ENCODE measurements at regions not wholly inside any gene's neighbourhood (a gene's known extent, or its start where the extent isn't known, plus 50 kb on each side); places are given as distances from the start of the nearest gene placed in this dataset.
"Not testable (repeated sequence)": the region's sequence is repeated elsewhere in the genome, so short reads cannot be mapped to it uniquely, and the experiment has no call there.

DNA sequence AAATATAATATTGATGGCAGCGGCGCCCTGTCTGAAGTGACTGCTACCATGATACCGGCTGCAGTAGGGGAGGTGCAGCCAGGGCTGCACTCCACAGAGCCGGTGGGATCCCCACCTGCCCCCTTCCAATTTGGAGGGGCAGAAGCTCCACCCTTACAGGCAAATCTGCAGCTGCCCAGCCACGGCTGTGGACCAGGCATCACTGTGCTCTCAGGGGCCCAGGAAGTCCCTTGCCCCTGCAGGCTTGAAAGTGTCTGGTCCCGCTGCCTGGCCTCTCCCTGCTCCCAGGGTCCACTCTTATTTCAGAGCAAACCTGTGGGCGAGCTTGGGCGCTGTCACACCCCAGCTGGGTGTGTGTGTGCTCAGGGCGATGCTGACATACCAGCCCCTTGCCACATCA, 172.7 kb upstream of the SMIM30 start:
- no peak for DNase-seq

DNA sequence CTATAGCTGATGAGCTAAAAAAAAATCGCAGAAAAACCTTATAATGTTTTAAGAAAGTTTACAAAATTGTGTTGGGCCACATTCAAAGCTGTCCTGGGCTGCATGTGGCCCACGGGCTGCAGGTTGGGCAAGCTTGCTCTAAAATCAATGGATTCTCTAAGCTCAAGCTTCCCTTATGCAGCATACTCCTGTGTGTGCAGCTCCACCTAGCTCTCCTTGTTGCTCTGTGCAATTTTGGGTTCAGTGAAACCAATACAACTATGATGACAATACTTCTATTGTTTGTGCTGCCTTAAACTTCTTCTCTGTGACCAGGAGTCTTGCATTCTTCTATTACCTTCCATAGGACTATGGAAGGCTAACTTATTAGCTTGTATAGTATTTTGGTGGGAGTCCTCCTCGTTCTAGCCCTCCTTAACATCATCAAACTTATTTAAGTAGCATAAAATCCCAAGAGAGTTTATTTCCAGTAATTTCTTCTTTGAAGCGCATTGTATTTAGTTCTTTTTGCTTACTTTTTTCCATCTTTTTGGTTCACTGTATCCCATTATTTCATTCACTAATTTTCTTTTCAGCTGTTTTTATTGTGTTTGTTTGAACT, 170.9 kb upstream of the SMIM30 start:
- DNase-seq: peak; percentile 57

DNA sequence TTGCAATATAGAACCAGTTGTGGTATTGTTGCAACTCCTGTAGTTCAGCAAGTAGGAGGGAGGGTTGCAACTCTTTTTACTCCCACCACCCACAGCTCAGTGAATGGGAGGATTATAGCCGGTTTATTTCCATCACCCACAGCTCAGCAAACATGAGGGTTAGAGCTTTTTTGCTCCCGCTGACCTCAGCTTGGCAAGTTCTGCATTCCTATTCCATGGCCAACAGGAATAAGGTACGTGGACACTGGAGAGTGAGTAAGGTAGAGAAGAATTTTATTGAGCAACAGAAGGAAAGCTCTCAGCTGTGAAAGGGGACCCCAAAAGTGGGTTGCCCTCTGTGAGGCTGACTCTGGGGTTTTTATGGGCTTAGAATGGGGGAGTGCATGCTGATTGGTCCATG, 167.1 kb upstream of the SMIM30 start:
- DNase-seq: no peak

DNA sequence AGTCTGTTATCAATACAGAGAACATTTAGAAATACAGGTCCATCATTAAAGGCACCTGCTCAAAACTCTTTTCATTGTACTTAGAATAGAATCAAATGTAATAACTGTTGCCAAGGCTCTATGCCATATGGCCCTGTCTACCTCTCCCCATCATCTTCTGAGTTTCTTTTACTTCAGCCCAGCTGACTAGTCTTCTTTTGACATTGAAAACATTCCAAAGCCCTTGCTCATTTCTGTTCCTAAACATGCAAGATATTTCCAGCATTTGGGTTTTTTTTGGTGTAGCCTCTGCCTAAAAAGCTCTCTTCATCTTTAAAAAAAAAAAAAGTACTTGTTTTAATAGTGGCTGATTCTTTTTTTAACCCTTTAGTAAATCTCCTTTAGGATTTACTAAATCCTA, 165.5 kb upstream of the SMIM30 start:
- no peak for DNase-seq

DNA sequence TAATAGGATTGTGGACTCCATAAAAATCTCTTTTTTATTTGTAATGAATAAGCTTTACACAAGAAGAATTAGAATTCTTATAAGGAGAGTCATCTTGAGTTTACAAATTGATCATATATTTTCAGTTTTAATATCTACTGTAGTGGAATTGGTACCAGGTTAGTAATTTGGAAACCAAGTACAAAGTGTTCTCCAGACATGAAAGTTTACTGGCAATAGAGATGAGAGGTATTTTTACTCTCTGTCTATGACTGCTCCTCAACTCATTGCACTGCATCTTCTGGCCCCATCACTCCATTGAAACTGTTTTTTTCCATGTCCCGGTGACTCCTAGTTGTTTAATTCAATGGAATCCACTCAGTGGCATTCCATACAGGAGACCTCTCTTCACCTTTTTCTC, 164.5 kb upstream of the SMIM30 start:
- DNase-seq: no peak

DNA sequence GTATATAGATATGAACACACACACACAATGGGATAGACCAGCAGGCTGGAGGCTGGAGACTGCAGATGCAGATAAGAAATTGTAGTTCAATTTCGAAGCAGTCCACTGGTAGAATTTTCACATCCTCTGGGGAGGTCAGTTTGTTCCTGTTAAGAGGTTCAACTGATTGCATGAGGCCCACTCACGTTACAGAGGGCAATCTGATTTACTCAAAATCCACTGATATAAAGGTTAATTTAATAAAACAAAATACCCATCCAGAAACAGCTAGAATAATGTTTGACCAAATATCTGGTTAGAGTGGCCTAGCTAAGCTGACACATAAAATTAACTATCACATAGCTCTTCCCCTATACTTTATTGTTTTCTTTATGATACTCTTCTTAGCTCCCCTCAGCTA, 162.9 kb upstream of the SMIM30 start:
- no peak for DNase-seq

DNA sequence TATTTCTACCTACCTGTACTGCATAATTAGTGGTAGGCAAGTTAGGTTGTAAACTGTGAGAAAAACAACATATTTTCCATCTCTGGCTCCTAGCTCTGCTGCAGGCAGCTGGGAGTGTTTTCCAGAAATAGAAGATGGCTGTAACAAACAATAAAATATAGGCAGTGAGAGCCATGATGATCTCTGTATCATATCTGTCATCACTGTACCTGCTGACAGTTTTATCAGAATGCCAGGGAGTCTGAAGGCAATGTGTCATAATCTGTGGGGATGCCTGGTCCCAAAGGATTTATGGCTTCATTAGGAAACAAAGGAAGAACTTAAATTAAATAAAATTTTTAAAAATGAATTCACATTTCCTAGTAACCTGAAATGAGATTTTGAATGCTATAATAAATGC, 160.9 kb upstream of the SMIM30 start:
- no peak for DNase-seq

DNA sequence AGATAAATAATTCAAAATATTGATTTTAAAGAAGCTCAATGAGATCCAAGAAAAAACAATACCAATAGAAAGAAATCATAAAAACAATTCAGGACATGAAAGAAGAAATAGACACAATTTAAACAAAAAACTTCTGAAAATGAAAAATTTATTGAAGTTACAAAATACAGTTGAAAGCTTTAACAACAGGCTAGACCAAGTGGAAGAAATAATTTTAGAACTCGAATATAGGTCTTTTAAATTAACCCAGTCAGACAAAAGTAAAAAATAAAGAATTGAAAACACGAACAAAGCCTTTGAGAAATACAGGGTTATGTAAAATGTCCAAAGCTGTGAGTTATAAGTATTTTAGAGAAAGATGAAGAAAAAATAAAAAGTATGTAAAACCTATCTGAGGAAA, 152.4 kb upstream of the SMIM30 start:
- no peak for DNase-seq

DNA sequence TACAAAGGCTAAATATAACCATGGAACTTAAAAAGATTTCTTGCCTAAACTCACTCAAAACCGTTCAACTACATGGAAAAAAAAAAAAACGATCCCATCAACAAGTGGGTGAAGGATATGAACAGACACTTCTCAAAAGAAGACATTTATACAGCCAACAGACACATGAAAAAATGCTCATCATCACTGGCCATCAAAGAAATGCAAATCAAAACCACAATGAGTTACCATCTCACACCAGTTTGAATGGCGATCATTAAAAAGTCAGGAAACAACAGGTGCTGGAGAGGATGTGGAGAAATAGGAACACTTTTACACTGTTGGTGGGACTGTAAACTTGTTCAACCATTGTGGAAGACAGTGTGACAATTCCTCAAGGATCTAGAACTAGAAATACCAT, 151.2 kb upstream of the SMIM30 start:
- DNase-seq: not testable (repeated sequence)

DNA sequence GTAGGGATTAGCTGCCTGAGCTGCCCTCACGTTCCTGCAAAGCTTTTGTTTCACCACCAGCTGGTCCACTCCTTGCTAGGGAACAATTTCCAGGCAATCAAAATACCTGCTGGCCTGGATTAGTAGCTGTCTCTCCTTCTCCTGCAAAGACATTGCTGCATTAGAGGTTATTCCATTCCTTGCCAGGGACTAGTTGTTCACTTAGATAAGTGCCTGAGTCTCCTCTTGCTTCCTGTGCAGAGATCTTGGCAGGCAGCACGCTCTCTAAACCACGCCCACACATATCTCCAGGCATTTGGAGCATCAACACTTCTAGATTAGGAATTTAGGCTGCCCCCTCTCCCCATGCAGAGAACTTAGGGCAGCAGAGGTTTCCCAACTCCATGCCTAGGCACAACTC, 150.4 kb upstream of the SMIM30 start:
- no peak for DNase-seq

DNA sequence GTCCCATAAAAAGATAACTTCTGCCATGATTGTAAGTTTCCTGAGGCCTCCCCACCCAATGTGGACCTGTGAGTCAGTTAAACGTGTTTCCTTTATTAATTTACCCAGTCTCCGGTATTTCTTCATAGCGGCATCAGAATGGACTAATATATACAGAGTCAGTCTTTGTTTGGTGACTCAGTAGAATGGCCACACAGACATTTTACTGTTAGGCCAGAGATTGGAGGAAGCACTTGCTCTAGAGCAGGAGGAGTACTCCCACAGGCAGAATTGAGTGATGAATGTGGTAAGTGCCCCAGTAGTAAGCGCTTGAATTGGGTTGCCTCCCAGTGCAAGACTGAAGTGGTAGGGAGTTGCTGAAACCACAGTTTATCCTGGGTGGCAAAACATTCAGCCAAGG, 149.5 kb upstream of the SMIM30 start:
- no peak for DNase-seq

DNA sequence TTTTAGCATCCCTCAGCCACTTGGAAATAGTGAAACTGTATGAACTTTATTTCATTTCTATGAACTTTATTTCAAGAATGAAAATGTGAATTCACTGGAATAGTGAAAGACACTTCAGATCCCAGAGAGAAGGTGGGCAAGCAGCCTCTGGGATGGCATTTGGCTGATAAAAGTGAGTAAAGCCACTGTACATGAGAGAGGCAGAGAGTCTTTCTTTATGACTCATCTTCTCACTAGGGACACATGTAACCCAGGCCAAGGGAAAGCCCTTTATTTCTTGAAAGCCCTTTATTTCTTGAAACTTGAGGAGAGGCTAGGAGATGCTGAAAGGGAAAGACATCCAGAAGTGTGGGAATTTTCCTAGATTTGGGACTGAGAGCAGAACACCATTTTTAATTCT, 148.9 kb upstream of the SMIM30 start:
- DNase-seq: no peak

DNA sequence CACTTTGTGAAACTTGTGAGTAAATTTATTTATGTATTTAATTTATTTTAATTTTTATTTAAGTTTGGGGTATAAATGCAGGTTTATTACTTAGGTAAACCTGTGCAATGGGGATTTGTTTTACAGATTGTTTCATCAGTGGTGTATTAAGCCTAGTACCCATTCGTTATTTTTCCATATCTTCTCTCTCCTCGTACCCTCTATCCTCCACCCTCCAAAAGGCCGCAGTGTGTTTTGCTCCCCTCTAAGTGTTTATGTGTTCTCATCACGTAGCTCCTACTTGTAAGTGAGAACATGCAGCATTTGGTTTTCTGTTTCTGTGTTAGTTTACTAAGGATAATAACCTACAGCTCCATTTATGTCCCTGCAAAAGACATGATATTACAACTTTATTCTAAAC, 145.4 kb upstream of the SMIM30 start:
- peak; percentile 64 for DNase-seq

DNA sequence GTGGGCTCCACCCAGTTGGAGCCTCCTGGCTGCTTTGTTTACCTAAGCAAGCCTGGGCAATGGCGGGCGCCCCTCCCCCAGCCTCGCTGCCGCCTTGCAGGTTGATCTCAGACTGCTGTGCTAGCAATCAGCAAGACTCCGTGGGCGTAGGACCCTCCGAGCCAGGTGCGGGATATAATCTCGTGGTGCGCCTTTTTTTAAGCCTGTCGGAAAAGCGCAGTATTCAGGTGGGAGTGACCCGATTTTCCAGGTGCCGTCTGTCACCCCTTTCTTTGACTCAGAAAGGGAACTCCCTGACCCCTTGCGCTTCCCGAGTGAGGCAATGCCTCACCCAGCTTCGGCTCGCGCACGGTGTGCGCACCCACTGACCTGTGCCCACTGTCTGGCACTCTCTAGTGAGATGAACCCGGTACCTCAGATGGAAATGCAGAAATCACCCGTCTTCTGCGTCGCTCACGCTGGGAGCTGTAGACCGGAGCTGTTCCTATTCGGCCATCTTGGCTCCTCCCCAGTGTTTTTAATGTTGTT, 144.9 kb upstream of the SMIM30 start:
- DNase-seq: peak; percentile 58

DNA sequence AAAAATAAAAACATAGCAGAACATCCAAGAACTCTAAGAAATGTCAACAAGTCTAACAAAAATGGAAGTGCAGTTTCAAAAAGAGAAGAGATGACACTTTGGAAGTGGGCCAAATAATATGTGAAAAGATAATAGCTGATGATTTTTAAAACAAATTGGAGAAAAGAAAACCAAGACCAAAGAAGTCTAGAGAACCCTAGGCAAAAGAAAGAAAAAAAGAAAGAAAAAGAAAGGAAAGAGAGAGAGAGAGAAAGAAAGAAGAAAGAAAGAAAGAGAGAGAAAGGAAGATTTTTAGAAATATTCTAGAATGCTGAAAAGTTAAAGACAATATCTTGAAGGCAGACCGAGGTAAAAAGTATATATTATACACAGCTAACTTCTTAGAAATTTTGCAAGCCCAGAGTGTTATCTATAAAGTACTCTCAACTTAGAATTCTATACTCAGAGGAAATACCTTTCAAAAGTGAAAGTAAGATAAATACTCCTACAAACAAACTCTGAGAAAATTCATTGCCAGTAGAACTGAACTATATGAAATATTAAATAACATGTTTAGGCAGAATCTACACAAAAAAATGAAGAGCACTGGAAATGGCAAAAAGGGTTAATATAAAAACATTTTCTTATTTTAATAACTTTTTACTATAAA, 138.7 kb upstream of the SMIM30 start:
- no peak for DNase-seq

DNA sequence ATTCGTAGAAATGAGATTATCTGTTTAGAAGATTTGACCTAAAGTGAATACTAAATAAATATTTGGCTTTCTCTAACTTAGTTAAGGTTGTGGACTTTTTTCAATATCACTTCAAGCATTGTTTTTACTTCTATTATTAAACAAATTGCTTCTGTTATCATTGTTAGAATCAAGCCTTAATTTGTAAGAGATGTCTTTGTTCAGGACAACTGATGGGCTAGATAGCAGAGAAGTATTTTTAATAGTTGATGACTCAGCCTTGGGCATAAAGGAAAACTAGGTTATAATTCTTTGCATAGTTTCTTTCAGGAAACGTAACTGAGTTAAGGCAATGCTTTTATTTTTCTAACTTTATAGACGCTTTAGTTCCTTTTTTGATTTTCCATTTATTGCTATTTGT, 128.8 kb upstream of the SMIM30 start:
- no peak for DNase-seq

DNA sequence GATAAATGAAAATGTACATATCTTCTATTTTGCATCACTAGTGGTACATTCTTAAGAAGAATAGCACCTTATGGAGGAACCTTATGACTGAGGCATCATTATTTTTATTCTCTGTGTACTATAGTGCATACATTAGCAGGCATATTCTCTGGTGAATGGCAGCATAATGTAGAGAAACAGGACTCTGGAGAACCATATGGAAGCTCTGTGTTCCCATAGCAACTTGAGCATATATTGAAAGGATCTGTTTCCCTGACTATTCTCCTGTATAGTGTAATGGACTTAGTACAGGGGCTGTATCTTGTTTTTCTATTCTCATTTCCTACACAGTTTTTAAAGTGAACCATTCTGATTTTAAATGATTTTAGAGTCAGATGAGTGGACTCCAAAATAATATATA, 128.4 kb upstream of the SMIM30 start:
- peak; percentile 27 for DNase-seq

DNA sequence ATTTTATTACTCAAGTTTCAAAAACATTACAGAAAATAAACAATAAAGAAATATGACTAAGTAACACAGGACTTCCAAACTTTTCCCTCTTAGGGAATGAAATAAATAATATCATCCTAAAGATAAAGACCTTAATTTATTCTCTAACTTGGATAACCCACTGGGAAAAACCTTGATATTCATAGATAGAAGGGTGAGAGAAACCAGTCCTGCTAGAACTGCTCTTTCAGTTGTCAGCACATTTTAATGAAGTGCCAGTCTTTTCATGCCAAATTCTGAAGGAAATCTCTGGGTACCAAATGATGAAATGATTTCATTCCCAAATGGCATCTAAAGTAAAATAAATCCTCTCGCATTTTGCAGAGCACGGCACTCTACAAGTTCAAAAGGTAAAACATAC, 114.5 kb upstream of the SMIM30 start:
- DNase-seq: no peak

DNA sequence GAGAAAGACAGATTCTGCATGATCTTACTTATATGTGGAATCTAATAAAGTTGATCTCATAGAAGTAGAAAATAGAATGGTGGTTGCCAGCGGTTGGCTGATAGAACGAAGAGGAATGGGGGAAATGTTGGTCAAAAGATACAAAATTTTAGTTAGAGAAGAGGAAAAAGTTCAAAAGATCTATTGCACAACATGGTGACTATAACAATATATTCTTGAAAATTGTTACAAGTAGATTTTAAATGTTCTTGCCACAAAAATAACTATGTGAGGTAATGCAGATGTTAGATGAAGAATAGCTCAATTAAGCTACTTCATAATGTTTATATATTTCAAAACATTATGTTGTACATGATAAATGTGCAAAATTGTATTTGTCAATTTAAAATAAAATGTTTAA, 112.3 kb upstream of the SMIM30 start:
- DNase-seq: no peak

DNA sequence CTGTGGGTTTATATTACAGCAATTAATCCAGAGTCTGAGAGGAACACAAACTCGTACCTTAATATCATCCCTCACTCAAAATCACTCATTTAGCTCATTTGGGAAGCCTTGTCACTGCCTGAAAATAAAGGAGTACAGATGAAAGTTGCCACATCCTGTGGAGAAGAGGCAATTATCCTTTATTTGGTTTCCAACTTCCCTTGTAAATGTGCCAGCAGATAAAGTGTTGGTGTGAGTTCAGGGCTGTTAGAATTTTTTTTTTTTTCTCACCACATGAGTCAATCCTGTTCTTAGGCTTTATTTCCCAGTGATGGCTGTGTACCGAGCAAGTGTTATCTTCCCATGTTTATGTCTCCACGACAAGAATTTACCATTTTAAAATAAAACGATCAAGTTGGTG, 99.0 kb upstream of the SMIM30 start:
- peak; percentile 89 for DNase-seq

DNA sequence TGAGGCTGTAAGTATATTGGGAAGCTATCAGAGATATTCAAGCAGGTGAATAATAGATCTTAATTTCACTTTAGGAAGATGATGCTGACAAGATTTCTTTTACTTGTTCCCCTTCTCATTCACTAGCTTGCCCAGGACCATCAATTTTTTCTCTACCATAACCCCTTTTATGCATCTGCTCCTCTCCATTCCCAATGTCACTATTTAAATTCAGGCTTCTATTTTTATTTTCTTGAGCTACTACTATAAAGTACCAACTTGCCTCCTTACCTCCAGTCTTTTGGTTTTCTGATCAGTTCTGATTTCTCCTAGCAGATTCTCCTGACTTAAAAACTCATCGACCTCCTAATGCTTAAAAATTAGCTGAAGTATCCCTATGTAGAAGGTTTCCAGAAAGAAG, 97.7 kb upstream of the SMIM30 start:
- no peak for DNase-seq

DNA sequence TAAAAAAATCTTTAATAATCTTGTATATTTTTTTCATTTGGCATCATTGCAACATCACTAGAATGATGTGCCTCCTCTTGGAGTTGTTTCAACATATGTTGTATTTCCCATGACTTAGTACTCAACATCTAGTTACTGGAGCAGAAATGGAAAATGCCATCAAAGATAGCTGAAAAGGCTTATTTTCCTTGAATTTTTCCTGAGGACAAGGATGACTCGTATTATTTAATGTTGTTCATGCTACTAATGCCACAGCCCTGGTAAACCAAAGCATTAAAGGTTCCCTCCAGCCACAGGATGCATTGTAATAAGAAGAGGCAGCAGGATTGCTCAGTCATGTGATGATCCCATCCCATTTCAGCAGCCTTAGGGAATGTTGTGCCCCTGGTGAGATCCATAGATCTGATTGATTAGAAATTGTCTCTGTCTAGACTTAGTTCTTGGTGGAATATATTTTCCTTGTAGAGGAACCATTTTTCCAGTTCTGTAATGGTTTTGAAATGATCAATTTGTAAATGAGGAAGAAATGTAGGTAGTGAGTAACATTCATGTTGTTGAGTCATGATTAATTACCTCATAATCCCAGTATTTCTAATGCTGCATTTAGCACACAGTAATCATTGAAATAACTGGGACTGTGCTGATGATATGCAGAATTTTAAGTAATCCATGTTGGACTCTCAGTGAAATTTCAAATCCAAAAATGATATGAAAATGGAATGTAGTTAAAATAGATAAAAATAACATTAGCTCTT, 91.3 kb upstream of the SMIM30 start:
- DNase-seq: no peak

DNA sequence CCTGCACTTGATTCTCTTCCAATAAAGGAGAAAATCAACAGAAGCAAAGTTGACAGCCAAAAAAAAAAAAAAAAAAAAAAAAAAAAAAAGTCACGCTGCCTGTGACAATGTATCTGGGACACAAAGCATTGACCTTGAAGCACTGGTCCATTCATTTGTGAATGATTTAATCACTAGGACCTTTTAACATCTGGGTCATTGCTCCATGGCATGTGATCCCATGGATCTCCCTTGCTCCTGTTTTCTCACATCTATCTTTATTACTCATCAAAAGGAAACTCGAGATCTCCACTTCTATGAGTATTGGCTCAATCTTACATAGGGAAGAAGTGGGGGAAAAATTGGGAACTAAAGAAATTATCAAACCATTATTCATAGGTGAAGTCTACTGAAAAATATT, 89.6 kb upstream of the SMIM30 start:
- DNase-seq: no peak

DNA sequence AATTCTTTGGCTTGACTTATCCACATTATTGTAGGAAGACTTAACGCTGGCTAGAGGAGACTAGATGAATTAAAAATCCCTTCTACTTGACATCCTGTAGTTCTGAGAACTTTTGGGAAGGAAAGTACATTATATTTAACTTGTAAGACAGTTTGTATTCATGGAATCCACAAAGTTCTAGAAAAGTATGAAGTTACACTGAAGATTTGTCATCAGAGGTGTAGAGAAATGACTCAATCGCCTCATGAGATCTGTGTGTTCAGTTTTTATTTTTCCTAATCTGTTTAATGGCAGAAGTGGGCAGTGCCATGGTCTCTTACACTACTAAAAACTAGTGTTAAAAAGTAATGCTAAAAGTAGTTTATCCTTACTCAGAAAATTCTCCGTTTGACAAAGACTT, 89.1 kb upstream of the SMIM30 start:
- DNase-seq: no peak
